RWPE1 (cell line): ENCODE measurements at regions not wholly inside any gene's neighbourhood (a gene's known extent, or its start where the extent isn't known, plus 50 kb on each side); places are given as distances from the start of the nearest gene placed in this dataset.

ENCODE experiments used
- CTCF ChIA-PET: fragments of 350-600 bp; sonication (Branson Sonifier 250); formaldehyde crosslinking; extraction: SDS; loops from one replicate; lab custom pipeline; 2021; lab: Yijun Ruan, JAX
- POLR2A ChIA-PET: fragments of 400-600 bp; formaldehyde crosslinking; extraction: SDS; loops from one replicate; lab custom pipeline; 2020; ENCODE audit warnings: antibody characterized with exemption; ENCODE audit not compliant: low non-redundant PET; lab: Yijun Ruan, JAX
- DNase-seq: peaks from one replicate; pipeline ENCODE4 v3.0.0; 2012; ENCODE audit warnings: low spot score
- H3K27ac ChIP-seq: fragments of 450-650 bp; 2 replicates; pipeline ENCODE4 v1.5.1; 2017
- CTCF ChIP-seq: fragments of 450-650 bp; conservative IDR thresholded peaks from 2 replicates; pipeline ENCODE4 v1.5.1; 2017; ENCODE audit warnings: low read depth, mild to moderate bottlenecking

GRCh38 chr5:2297991-2298390 lies 415.3 kb upstream of the IRX4 start:
- POLR2A ChIA-PET = no interaction called here
- DNase-seq = no peak
- TF ChIP-seq CTCF = no peak
- H3K27ac ChIP-seq = no peak overlapping the region
- CTCF ChIA-PET = no interaction called here

DNA sequence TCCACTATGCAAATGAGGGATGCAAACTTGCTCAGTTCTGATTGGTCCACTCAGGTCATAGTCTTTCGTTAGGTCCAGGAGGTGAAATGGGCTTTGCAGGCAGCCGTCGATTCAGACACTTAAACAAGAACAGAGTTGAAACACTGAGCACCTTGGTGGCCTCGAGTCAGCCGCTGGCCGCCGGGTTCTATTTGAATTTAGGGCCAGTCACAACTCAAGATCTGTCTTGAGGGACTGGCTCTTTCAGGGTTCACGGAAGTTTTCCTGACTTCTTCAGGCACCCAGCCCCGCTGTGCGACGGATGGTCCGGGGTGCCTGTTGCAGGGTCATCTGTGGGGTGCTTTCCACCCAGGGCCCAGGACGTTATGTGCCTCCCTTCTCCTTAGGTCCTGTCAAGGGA lies 412.8 kb upstream of the IRX4 start:
- CTCF ChIA-PET = no interaction called here
- no peak for TF ChIP-seq CTCF
- no peak overlapping the region for H3K27ac ChIP-seq
- POLR2A ChIA-PET = no interaction called here
- DNase-seq = no peak

DNA sequence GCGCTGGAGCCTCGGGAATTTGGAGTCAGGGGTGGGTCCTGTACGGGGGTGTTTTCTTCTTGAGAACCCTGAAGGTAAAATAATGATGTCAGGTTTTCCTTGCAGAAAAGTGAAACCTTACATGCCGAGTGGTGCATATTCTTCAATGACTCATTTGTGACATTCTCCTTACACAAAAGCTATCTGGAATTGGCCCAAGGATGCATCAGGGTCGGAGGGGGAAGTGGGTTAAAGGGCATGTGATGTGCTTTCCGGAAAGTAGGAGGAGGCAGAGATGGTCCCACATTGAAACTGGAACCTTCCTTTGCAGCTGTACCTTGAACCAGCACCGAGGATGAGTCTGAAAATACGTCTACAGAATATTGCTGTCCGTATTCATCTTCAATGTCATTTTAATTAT lies 411.2 kb upstream of the IRX4 start:
- DNase-seq = peak; percentile 11
- no peak overlapping the region for H3K27ac ChIP-seq
- POLR2A ChIA-PET = no interaction called here
- TF ChIP-seq CTCF = no peak
- CTCF ChIA-PET = no interaction called here

DNA sequence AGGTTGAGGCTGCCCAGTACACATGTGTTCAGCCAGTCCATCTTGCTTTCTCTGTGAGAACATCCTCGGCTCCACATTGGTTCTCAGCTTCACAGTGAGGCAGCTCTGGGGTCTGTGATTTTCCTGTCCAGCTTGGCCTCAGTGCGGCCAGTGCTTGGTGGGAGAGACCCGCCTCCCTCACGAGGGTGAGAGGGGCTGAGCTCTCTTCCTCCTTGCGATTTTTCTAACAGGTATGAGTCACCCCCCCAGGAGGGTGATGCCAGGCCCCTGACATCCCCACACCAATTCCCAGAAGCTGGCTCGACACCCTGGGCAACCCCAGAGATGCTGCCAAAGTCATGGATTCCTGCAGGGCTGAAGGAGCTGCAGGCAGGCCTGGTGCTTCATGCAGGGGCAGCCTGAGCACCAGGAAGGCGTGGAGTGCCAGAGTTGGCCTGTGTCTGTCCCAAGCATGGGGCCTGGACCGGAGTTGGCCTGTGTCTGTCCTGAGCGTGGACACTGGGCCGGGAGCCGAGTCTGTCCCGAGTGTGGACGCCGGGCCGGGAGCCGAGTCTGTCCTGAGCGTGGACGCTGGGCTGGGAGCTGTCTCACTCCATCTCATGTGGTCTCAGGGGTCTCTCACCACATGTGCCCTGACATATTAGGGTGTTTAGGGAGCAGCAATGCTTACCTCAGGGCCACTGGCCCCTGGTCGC lies 408.6 kb upstream of the IRX4 start:
- no peak overlapping the region for H3K27ac ChIP-seq
- no peak for TF ChIP-seq CTCF
- ChIA-PET POLR2A (no interaction called here), CTCF (no interaction called here)
- DNase-seq = no peak

DNA sequence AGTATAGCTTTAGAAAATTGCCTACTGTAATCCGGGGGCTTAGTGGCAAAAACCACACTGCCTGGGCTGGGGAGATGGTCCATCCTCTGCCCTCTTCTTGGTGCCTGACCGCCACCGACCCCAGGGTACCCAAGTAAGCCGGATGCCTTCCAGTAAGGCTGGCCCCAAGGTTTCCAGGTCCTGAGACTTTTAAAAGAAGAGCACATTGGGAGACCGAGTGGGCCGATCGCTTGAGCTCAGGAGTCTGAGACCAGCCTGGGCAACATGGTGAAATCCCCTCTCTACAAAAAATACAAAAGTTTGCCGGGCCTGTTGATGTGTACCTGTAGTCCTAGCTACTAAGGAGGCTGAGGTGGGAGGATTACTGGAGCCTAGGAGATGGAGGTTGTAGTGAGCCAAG lies 406.7 kb upstream of the IRX4 start:
- ChIA-PET CTCF (interaction anchor here (0.6 kb wide), 1 partner anchor 1443 kb away, joined by 3 read pairs; no protein-coding TSS in a partner anchor), POLR2A (no interaction called here)
- no peak for DNase-seq
- TF ChIP-seq CTCF = no peak
- H3K27ac ChIP-seq = no peak overlapping the region

- TF ChIP-seq CTCF = no peak
- ChIA-PET CTCF (interaction anchor here (0.6 kb wide), 1 partner anchor 1444 kb away, joined by 3 read pairs; no protein-coding TSS in a partner anchor), POLR2A (no interaction called here)
- no peak for DNase-seq
- no peak overlapping the region for H3K27ac ChIP-seq
Measured at GRCh38 chr5:2288968-2289367, 406.2 kb upstream of the IRX4 start.

DNA sequence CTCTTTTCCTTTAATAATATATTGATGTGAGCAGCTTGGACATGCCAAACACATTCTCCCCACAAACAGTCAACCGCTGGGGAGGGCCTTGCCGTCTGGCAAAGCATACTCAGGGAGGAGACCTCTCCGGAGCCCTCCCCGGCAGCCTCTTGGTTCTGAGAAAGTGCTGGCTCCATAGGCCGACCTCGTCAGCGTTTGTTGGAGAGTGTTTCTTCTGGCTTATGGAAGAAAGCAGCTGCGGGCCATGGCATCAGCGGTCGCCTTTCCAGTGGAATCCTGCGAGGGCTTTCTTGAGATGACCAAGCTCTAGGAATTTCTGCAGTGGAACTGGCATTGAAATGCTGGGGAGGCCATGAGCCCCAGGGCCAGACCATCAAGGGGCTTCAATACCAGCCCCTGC lies 405.7 kb upstream of the IRX4 start:
- no peak overlapping the region for H3K27ac ChIP-seq
- TF ChIP-seq CTCF = no peak
- ChIA-PET POLR2A (no interaction called here), CTCF (no interaction called here)
- DNase-seq = no peak
